ENCODE measurements at regions not wholly inside any gene's neighbourhood (a gene's known extent, or its start where the extent isn't known, plus 50 kb on each side); places are given as distances from the start of the nearest gene placed in this dataset.

DNA sequence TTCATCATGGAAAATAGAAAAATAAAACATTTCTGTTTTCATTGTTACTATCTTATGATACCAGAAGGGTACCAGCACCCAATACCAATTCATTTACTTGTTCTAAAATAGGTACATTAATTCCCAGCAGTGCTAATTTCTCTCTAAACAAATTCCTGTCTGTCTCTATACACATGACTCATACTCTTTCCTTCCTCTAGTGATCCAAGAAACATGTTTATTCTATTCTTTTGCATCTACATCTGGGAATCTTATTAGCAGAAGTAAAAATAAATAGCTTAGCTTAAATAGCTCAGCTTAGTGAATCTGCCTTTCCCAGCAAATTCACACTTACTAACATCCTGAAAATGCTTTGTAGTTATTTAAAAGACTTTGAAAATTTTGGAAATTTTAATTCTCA is 84.5 kb upstream of the MAPRE2 start:
- TF ChIP-seq PHF8 (conservative IDR thresholded peaks at IDR 0.05; ENCODE audit: low read depth, low read length) (no peak), POLR2AphosphoS5 (IDR thresholded peaks at IDR 0.05; ENCODE audit: low read depth, low read length) (no peak), RAD21 (IDR thresholded peaks at IDR 0.05 in 1 of 2, conservative IDR thresholded peaks at IDR 0.05 in 1 of 2; ENCODE audit: low read depth in 2 of 2, low read length in 2 of 2) (no peak), EGR1 (IDR thresholded peaks at IDR 0.05; ENCODE audit: borderline replicate concordance, low read depth, low read length) (no peak), EP300 (IDR thresholded peaks at IDR 0.05; ENCODE audit: borderline replicate concordance in 1 of 2, low read depth in 2 of 2, low read length in 2 of 2) (no peak)
- TF ChIP-seq, protein P1, sequence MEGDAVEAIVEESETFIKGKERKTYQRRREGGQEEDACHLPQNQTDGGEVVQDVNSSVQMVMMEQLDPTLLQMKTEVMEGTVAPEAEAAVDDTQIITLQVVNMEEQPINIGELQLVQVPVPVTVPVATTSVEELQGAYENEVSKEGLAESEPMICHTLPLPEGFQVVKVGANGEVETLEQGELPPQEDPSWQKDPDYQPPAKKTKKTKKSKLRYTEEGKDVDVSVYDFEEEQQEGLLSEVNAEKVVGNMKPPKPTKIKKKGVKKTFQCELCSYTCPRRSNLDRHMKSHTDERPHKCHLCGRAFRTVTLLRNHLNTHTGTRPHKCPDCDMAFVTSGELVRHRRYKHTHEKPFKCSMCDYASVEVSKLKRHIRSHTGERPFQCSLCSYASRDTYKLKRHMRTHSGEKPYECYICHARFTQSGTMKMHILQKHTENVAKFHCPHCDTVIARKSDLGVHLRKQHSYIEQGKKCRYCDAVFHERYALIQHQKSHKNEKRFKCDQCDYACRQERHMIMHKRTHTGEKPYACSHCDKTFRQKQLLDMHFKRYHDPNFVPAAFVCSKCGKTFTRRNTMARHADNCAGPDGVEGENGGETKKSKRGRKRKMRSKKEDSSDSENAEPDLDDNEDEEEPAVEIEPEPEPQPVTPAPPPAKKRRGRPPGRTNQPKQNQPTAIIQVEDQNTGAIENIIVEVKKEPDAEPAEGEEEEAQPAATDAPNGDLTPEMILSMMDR (IDR thresholded peaks at IDR 0.05; ENCODE audit: control extremely low read depth in 1 of 3, insufficient read depth in 1 of 3, low read depth in 1 of 3, low read length in 3 of 3): no peak
- TF ChIP-seq, protein P2, sequence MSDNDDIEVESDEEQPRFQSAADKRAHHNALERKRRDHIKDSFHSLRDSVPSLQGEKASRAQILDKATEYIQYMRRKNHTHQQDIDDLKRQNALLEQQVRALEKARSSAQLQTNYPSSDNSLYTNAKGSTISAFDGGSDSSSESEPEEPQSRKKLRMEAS (IDR thresholded peaks at IDR 0.05): no peak

Measured in H1 (cell line).